SU-DHL-6 (cell line): ENCODE measurements at regions not wholly inside any gene's neighbourhood (a gene's known extent, or its start where the extent isn't known, plus 50 kb on each side); places are given as distances from the start of the nearest gene placed in this dataset.

Experiments used
- CTCF ChIP-seq: fragments of 200-600 bp; sonication (generic); IDR thresholded peaks from one replicate; pipeline ENCODE4 v1.5.1; 2017; ENCODE audit warnings: antibody characterized with exemption, mild to moderate bottlenecking, low read length, moderate library complexity; ENCODE audit not compliant: insufficient read depth, poor library complexity, severe bottlenecking
- EZH2phosphoT487 ChIP-seq: fragments of 200-600 bp; sonication (generic), shearing (Covaris generic); conservative IDR thresholded peaks from 2 replicates; pipeline ENCODE4 v1.6.1; 2018; ENCODE audit warnings: mild to moderate bottlenecking, antibody characterized with exemption, low read length, moderate library complexity, mixed read lengths

DNA sequence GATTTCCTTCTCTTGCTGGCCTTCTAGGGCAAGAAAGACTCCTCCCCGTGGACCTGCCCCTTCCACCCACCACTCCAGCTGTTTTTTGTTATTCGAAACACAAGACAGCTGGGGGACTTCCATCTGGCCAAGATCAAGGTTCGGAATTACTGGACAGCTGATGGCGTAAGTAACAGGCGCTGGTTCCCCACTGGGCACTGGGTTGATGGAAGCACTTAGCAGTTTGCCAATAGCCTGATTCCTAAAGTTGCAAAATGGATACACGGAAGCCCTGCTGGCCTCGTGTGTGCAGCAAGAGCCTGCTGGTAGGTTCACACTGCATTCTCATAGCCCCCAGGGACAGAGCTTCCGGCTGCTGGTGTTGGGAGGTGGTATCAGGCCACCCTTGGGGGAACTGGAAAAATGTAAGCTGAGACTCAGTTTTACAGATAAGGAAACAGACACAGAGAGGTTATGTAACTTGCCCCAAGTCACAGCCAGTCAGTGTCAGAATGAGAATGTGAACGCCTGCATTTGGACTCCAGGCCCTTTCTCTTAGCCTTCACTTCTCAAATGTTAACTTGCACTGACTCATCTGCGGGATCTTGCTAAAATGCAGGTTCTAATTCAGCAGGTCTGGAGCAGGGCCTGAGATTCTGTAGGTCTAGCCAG lies 171.7 kb downstream of the KATNIP start:
- TF ChIP-seq CTCF, result no peak
- TF ChIP-seq EZH2phosphoT487, result no peak
